Smooth muscle cell (in vitro differentiated cells): ENCODE measurements at regions not wholly inside any gene's neighbourhood (a gene's known extent, or its start where the extent isn't known, plus 50 kb on each side); places are given as distances from the start of the nearest gene placed in this dataset.

ENCODE experiments used
- DNase-seq: peaks from one replicate; lab custom pipeline; 2025; ENCODE audit not compliant: unreplicated experiment; lab: John Stamatoyannopoulos, UW
- H2AFZ ChIP-seq: fragments of 200-600 bp; sonication (generic); 2 replicates; pipeline ENCODE4 v1.6.0; 2016; ENCODE audit warnings: antibody characterized with exemption, low read depth, mild to moderate bottlenecking
- H3F3A ChIP-seq: fragments of 200-600 bp; sonication (generic); 2 replicates; pipeline ENCODE4 v1.6.0; 2017; ENCODE audit warnings: antibody characterized with exemption, low read depth
- H3K27ac ChIP-seq: fragments of 200-600 bp; sonication (generic); 2 replicates; pipeline ENCODE4 v1.5.1; 2016; ENCODE audit warnings: low read depth, mild to moderate bottlenecking
- H3K27me3 ChIP-seq: fragments of 200-600 bp; sonication (generic); 2 replicates; pipeline ENCODE4 v1.6.1; 2016; ENCODE audit warnings: low read depth, mild to moderate bottlenecking
- H3K36me3 ChIP-seq: fragments of 200-600 bp; sonication (generic); 2 replicates; pipeline ENCODE4 v1.5.1; 2016; ENCODE audit warnings: low read depth
- H3K4me1 ChIP-seq: fragments of 200-600 bp; sonication (generic); 2 replicates; pipeline ENCODE4 v1.5.1; 2016; ENCODE audit warnings: low read depth
- H3K4me2 ChIP-seq: fragments of 200-600 bp; sonication (generic); 2 replicates; pipeline ENCODE4 v1.6.0; 2016; ENCODE audit warnings: mild to moderate bottlenecking
- H3K4me3 ChIP-seq: fragments of 200-600 bp; sonication (generic); 2 replicates; pipeline ENCODE4 v1.5.1; 2016; ENCODE audit warnings: mild to moderate bottlenecking
- H3K79me2 ChIP-seq: fragments of 200-600 bp; sonication (generic); 2 replicates; pipeline ENCODE4 v1.6.0; 2016; ENCODE audit warnings: low read depth, mild to moderate bottlenecking
- H3K9ac ChIP-seq: fragments of 200-600 bp; sonication (generic); 2 replicates; pipeline ENCODE4 v1.6.0; 2016; ENCODE audit warnings: low read depth
- H3K9me3 ChIP-seq: fragments of 200-600 bp; sonication (generic); replicated peaks from 2 replicates; pipeline ENCODE4 v1.5.1; 2016; ENCODE audit warnings: low read depth
- H4K20me1 ChIP-seq: fragments of 200-600 bp; sonication (generic); 2 replicates; pipeline ENCODE4 v1.6.0; 2016; ENCODE audit warnings: low read depth
- CTCF ChIP-seq: fragments of 200-600 bp; sonication (generic); IDR thresholded peaks from 2 replicates; pipeline ENCODE4 v1.5.1; 2017; ENCODE audit warnings: borderline replicate concordance, mild to moderate bottlenecking, antibody characterized with exemption; ENCODE audit not compliant: insufficient read depth, poor library complexity, severe bottlenecking
- WGBS: methylation state at CpG from one replicate; pipeline ENCODE4 v1.1.7; 2016; ENCODE audit warnings: low lambda C conversion rate; 5-methylcytosine and 5-hydroxymethylcytosine counted together

- Histone ChIP-seq H3K4me1 (no peaks in the 10 kb centered on the region), H3K79me2 (no peaks in the 10 kb centered on the region), H4K20me1 (no peaks in the 10 kb centered on the region), H3K27ac (no peak overlapping the region), H3K36me3 (no peaks in the 10 kb centered on the region), H3K4me3 (no peak overlapping the region), H3K9me3 (no peaks in the 10 kb centered on the region), H3F3A (no peaks in the 10 kb centered on the region), H3K9ac (no peak overlapping the region), H2AFZ (no peak overlapping the region), H3K27me3 (no peaks in the 10 kb centered on the region), H3K4me2 (no peak overlapping the region)
- TF ChIP-seq CTCF = no peak
- no peak for DNase-seq
- WGBS = 82% methylated on average over 2 of the region's 2 CpGs
Observed at GRCh38 chr7:124577256-124577655, 188.3 kb downstream of the GPR37 start.

GRCh38 chr7:124575176-124575575 lies 190.4 kb downstream of the GPR37 start:
- Histone ChIP-seq H3K4me1 (no peaks in the 10 kb centered on the region), H2AFZ (no peak overlapping the region), H4K20me1 (no peaks in the 10 kb centered on the region), H3K4me3 (no peak overlapping the region), H3K27ac (no peak overlapping the region), H3K4me2 (no peak overlapping the region), H3K9ac (no peak overlapping the region), H3K27me3 (no peaks in the 10 kb centered on the region), H3K9me3 (no peaks in the 10 kb centered on the region), H3F3A (no peaks in the 10 kb centered on the region), H3K79me2 (no peaks in the 10 kb centered on the region), H3K36me3 (no peaks in the 10 kb centered on the region)
- WGBS = 90% methylated on average over 3 of the region's 3 CpGs
- no peak for DNase-seq
- TF ChIP-seq CTCF = no peak

GRCh38 chr7:124570558-124570957 lies 195.0 kb downstream of the GPR37 start:
- Histone ChIP-seq H3K79me2 (no peaks in the 10 kb centered on the region), H3K4me3 (no peak overlapping the region)
- TF ChIP-seq CTCF = no peak

GRCh38 chr7:124566583-124566982 lies 199.0 kb downstream of the GPR37 start:
- Histone ChIP-seq H3K36me3 (no peaks in the 10 kb centered on the region), H3K9me3 (no peaks in the 10 kb centered on the region), H3K4me1 (peaks cover 4% of the 10 kb centered on the region), H3K9ac (no peak overlapping the region), H2AFZ (no peak overlapping the region), H4K20me1 (no peaks in the 10 kb centered on the region), H3F3A (no peaks in the 10 kb centered on the region), H3K27ac (no peak overlapping the region), H3K79me2 (no peaks in the 10 kb centered on the region), H3K4me3 (no peak overlapping the region), H3K4me2 (no peak overlapping the region), H3K27me3 (no peaks in the 10 kb centered on the region)
- no peak for DNase-seq
- 74% methylated on average over 5 of the region's 5 CpGs for WGBS
- no peak for TF ChIP-seq CTCF

More at GRCh38 chr7:124570558-124570957, 195.0 kb downstream of the GPR37 start:
- no peaks in the 10 kb centered on the region for H3K36me3 ChIP-seq
- no peak overlapping the region for H2AFZ ChIP-seq
- no peaks in the 10 kb centered on the region for H3F3A ChIP-seq
- 89% methylated on average over 2 of the region's 2 CpGs for WGBS
- H3K4me1 ChIP-seq = peaks cover 4% of the 10 kb centered on the region
- no peak overlapping the region for H3K9ac ChIP-seq
- H3K27ac ChIP-seq = no peak overlapping the region
- H4K20me1 ChIP-seq = no peaks in the 10 kb centered on the region
- H3K27me3 ChIP-seq = no peaks in the 10 kb centered on the region
- no peak for DNase-seq
- H3K9me3 ChIP-seq = no peaks in the 10 kb centered on the region
- H3K4me2 ChIP-seq = no peak overlapping the region
